BJ (cell line): ENCODE measurements at regions not wholly inside any gene's neighbourhood (a gene's known extent, or its start where the extent isn't known, plus 50 kb on each side); places are given as distances from the start of the nearest gene placed in this dataset.

ENCODE experiments used
- CTCF ChIA-PET: fragments of 350-600 bp; formaldehyde crosslinking; extraction: SDS; loops from one replicate; lab custom pipeline; 2021; ENCODE audit warnings: antibody characterized with exemption, inconsistent platforms; lab: Yijun Ruan, JAX
- POLR2A ChIA-PET: fragments of 300-600 bp; sonication (Branson Sonifier 250); formaldehyde crosslinking; extraction: SDS; loops from one replicate; lab custom pipeline; 2021; ENCODE audit warnings: antibody characterized with exemption; lab: Charles Lee
- DNase-seq: peaks from one replicate; pipeline ENCODE4 v3.0.0-alpha.2; 2011; ENCODE audit warnings: low read depth
- H3K27me3 ChIP-seq: 2 replicates; pipeline ENCODE4 v1.6.0; 2011; ENCODE audit warnings: low read length; ENCODE audit not compliant: control insufficient read depth, insufficient read depth
- H3K36me3 ChIP-seq: 2 replicates; pipeline ENCODE4 v1.5.1; 2011; ENCODE audit warnings: low read length; ENCODE audit not compliant: control insufficient read depth, insufficient read depth
- H3K4me3 ChIP-seq: 2 replicates; pipeline ENCODE4 v1.5.1; 2011; ENCODE audit warnings: low read depth, mild to moderate bottlenecking, control low read depth, low read length
- TF ChIP-seq, protein P1 (sequence below): IDR thresholded peaks from 2 replicates; pipeline ENCODE4 v1.5.1; 2011; ENCODE audit warnings: low read depth, mild to moderate bottlenecking, control low read depth, inconsistent platforms, low read length, moderate library complexity; ENCODE audit not compliant: insufficient read depth

DNA sequence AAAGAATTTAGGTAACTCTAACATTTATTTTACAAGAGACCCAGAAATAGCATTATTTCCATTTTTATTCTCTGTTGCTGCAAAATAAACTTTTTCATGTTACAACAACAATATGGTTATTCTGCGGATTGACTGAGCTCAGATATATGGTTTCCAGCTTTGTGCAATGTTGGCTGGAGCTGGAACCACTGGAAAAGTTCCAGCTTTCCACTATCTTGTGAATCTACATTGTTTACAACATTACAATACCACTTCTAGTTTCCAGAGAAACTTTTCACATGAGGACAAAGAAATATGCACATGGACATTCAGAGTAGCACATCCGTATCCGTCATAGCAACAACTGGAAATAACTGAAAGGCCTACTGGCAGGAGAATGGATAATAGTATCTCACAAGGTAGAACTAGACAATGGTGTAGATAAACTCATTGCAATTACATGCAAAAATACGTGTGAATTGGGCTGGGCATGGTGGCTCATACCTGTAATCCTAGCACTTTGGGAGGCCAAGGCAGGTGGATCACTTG, 436.1 kb upstream of the ADAMTS16 start:
- H3K36me3 ChIP-seq: no peaks in the 10 kb centered on the region
- no peaks in the 10 kb centered on the region for H3K27me3 ChIP-seq
- DNase-seq: no peak
- ChIA-PET POLR2A (no interaction called here), CTCF (interaction anchor here (0.6 kb wide), 1 partner anchor 53 kb away, joined by 3 read pairs; no protein-coding TSS in a partner anchor)
- TF ChIP-seq, protein P1, sequence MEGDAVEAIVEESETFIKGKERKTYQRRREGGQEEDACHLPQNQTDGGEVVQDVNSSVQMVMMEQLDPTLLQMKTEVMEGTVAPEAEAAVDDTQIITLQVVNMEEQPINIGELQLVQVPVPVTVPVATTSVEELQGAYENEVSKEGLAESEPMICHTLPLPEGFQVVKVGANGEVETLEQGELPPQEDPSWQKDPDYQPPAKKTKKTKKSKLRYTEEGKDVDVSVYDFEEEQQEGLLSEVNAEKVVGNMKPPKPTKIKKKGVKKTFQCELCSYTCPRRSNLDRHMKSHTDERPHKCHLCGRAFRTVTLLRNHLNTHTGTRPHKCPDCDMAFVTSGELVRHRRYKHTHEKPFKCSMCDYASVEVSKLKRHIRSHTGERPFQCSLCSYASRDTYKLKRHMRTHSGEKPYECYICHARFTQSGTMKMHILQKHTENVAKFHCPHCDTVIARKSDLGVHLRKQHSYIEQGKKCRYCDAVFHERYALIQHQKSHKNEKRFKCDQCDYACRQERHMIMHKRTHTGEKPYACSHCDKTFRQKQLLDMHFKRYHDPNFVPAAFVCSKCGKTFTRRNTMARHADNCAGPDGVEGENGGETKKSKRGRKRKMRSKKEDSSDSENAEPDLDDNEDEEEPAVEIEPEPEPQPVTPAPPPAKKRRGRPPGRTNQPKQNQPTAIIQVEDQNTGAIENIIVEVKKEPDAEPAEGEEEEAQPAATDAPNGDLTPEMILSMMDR: no peak
- H3K4me3 ChIP-seq: no peak overlapping the region

- CTCF ChIA-PET: interaction anchor here (0.6 kb wide), 1 partner anchor 52 kb away, joined by 3 read pairs; no protein-coding TSS in a partner anchor
- Histone ChIP-seq H3K36me3 (no peaks in the 10 kb centered on the region), H3K4me3 (no peak overlapping the region), H3K27me3 (no peaks in the 10 kb centered on the region)
- DNase-seq: no peak
- POLR2A ChIA-PET: no interaction called here
- TF ChIP-seq, protein P1: no peak
Measured at GRCh38 chr5:4704951-4705350, 435.2 kb upstream of the ADAMTS16 start.

DNA sequence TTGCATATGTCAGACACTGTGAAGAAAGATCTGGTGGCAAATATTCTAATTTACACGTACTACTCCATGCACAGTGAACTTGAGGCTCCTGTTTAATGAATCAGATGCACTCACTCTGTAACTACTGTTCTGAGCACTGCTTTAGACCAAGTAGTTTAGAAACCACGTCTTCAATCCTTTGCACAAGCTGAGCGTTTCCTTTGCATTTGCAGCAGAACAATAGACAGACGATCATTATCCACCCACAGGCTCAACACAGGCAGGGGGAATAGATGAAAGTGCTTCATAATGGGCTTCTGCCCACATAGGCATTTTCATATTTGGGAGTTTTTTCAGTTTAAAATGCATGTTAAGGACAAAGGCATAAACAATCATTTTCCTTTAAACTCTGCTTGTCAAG, 423.3 kb upstream of the ADAMTS16 start:
- POLR2A ChIA-PET: no interaction called here
- TF ChIP-seq, protein P1: no peak
- H3K27me3 ChIP-seq: no peaks in the 10 kb centered on the region
- no peaks in the 10 kb centered on the region for H3K36me3 ChIP-seq
- CTCF ChIA-PET: no interaction called here
- H3K4me3 ChIP-seq: no peak overlapping the region
- no peak for DNase-seq

DNA sequence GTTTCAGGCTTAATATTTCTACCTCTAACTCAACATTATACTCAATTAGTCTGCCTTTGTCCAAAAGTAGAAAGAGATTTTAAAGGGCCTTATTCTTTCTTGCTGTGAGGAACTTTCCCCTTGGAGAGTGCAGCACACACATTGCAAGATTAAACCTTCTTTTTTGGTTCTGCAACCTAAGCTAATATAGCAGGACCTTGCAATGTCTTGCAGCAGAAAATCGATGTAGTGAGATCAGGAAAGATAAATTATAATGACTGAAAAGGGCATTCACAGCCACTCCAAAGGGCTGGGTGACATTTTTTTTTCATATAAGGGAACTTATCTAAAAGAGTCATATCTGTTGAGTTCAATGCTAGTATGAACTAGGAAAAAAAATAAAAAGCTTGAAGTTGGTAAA, 422.7 kb upstream of the ADAMTS16 start:
- DNase-seq: no peak
- no peaks in the 10 kb centered on the region for H3K27me3 ChIP-seq
- TF ChIP-seq, protein P1: no peak
- ChIA-PET POLR2A (no interaction called here), CTCF (no interaction called here)
- no peaks in the 10 kb centered on the region for H3K36me3 ChIP-seq
- no peak overlapping the region for H3K4me3 ChIP-seq

- TF ChIP-seq, protein P1: no peak
- POLR2A ChIA-PET: no interaction called here
- no peak for DNase-seq
Measured at GRCh38 chr5:4720831-4721230, 419.3 kb upstream of the ADAMTS16 start.

More at GRCh38 chr5:4720831-4721230, 419.3 kb upstream of the ADAMTS16 start:
- Histone ChIP-seq H3K27me3 (no peaks in the 10 kb centered on the region), H3K36me3 (no peaks in the 10 kb centered on the region), H3K4me3 (no peak overlapping the region)
- CTCF ChIA-PET: no interaction called here
